ENCODE measurements at regions not wholly inside any gene's neighbourhood (a gene's known extent, or its start where the extent isn't known, plus 50 kb on each side); places are given as distances from the start of the nearest gene placed in this dataset.

GRCh38 chr12:116502141-116502725 lies 56.9 kb upstream of the MAP1LC3B2 start:
- Histone ChIP-seq H3K4me1 (peaks cover 0 to 3% (median 0%) of the 10 kb centered on the region in 4 donors), H3K27me3 (no peaks in the 10 kb centered on the region), H3K4me3 (no peak overlapping the region), H3K36me3 (no peaks in the 10 kb centered on the region), H3K9me3 (no peaks in the 10 kb centered on the region), H3K27ac (no peak overlapping the region)
- TF ChIP-seq POLR2AphosphoS5 (IDR thresholded peaks at IDR 0.05) (no peak), POLR2A (IDR thresholded peaks at IDR 0.05) (no peak), EP300 (IDR thresholded peaks at IDR 0.05) (no peak), CTCF (IDR thresholded peaks at IDR 0.05) (no peak)
- DNase-seq: no peak
- 68 to 77% methylated on average over 14 of the region's 14 CpGs for WGBS, 2 donors
- no peak for ATAC-seq (ENCODE audit: low FRiP score in 2 of 2)

GRCh38 chr12:116502989-116503496 lies 56.1 kb upstream of the MAP1LC3B2 start:
- Histone ChIP-seq H3K27me3 (no peaks in the 10 kb centered on the region), H3K27ac (peak overlapping the region in 2 of 4 donors; percentile 14 to 49), H3K4me1 (peaks cover 4 to 8% (median 4%) of the 10 kb centered on the region in 4 donors), H3K9me3 (no peaks in the 10 kb centered on the region), H3K4me3 (no peak overlapping the region), H3K36me3 (no peaks in the 10 kb centered on the region)
- 68 to 92% methylated on average over 9 of the region's 9 CpGs for WGBS, 2 donors
- no peak for TF ChIP-seq CTCF (IDR thresholded peaks at IDR 0.05)
- TF ChIP-seq POLR2A (IDR thresholded peaks at IDR 0.05): no peak
- no peak for TF ChIP-seq EP300 (IDR thresholded peaks at IDR 0.05)
- peak in 1 of 2 donors; percentile 32 for TF ChIP-seq POLR2AphosphoS5 (IDR thresholded peaks at IDR 0.05)
- ATAC-seq (ENCODE audit: low FRiP score in 2 of 2): peak; percentile 46 to 87
- peak in 1 of 2 donors; percentile 69 for DNase-seq

GRCh38 chr12:116504438-116504837 lies 54.7 kb upstream of the MAP1LC3B2 start:
- WGBS, 2 donors: 74 to 82% methylated on average over 4 of the region's 4 CpGs
- Histone ChIP-seq H3K36me3 (no peaks in the 10 kb centered on the region), H3K27me3 (no peaks in the 10 kb centered on the region), H3K4me1 (peaks cover 8 to 18% (median 13%) of the 10 kb centered on the region in 4 donors), H3K4me3 (no peak overlapping the region), H3K9me3 (no peaks in the 10 kb centered on the region), H3K27ac (no peak overlapping the region)
- TF ChIP-seq POLR2AphosphoS5 (IDR thresholded peaks at IDR 0.05) (no peak), CTCF (IDR thresholded peaks at IDR 0.05) (no peak), POLR2A (IDR thresholded peaks at IDR 0.05) (no peak), EP300 (IDR thresholded peaks at IDR 0.05) (no peak)
- ATAC-seq (ENCODE audit: low FRiP score in 2 of 2): no peak
- no peak for DNase-seq

DNA sequence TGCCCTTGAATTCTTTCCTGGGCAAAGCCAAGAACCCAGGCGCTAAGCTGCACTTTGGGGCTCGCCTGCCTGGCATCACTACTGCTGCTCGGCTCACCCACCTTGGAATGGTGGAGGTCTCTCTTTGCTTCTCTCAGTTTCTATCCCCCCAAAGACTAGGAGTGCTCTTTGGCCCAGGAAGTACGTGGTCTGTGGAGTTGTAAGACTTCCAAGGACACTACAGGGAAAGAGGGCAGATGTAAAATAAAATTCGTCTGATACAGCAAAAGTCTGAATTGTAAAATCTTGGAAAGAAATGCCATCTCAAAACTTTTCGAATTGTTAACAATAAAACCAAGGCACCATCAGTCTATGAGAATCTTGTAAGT lies 52.5 kb upstream of the MAP1LC3B2 start:
- Histone ChIP-seq H3K27me3 (no peaks in the 10 kb centered on the region), H3K4me3 (no peak overlapping the region), H3K27ac (no peak overlapping the region), H3K9me3 (no peaks in the 10 kb centered on the region), H3K36me3 (no peaks in the 10 kb centered on the region), H3K4me1 (peaks cover 8 to 18% (median 13%) of the 10 kb centered on the region in 4 donors)
- TF ChIP-seq POLR2A (IDR thresholded peaks at IDR 0.05): no peak
- no peak for TF ChIP-seq POLR2AphosphoS5 (IDR thresholded peaks at IDR 0.05)
- TF ChIP-seq EP300 (IDR thresholded peaks at IDR 0.05): no peak
- no peak for TF ChIP-seq CTCF (IDR thresholded peaks at IDR 0.05)
- WGBS, 2 donors: 61 to 76% methylated on average over 6 of the region's 6 CpGs
- no peak for ATAC-seq (ENCODE audit: low FRiP score in 2 of 2)
- no peak for DNase-seq

Measured in upper lobe of left lung (tissue), 6 donors.